ENCODE measurements at regions not wholly inside any gene's neighbourhood (a gene's known extent, or its start where the extent isn't known, plus 50 kb on each side); places are given as distances from the start of the nearest gene placed in this dataset.
A peak's percentile ranks its signal among the peaks of the same experiment; 100 is the strongest.
"Not testable (repeated sequence)": the region's sequence is repeated elsewhere in the genome, so short reads cannot be mapped to it uniquely, and the experiment has no call there.

DNA sequence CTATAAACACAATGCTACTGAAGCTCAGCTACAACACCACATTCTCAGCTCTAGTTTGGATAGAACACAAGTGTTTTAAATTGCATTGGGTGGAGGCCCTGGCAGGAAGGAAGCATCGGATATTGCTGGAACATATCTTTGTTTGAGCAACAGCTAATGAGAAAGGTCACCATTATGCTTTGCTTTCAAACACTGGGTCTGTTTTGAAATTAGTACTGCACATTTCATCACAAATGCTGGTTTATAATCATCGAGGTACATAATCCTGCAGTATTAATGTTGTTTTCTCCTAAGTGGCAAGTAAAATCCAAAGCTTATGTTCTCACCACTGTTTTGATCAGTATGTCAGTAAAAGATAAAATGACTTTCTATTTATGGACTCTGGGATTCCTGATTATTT, 61.5 kb upstream of the ARHGAP29 start:
- peak in 1 of 2 experiments; percentile 19 for DNase-seq (ENCODE audit: low read depth in 1 of 2, low spot score in 1 of 2)
- no peak overlapping the region for H3K27ac ChIP-seq (replicated peaks)
- H3K27me3 ChIP-seq (ENCODE audit: insufficient read depth, poor library complexity, severe bottlenecking), result no peaks in the 10 kb centered on the region
- no peak overlapping the region for H3K4me3 ChIP-seq (replicated peaks; ENCODE audit: insufficient read depth, low read length)
- TF ChIP-seq SPI1 (IDR thresholded peaks at IDR 0.05; ENCODE audit: borderline replicate concordance, low read depth) (no peak), CTCF (IDR thresholded peaks at IDR 0.05; ENCODE audit: insufficient read depth, low read length) (no peak), REST (IDR thresholded peaks at IDR 0.05; ENCODE audit: insufficient replicate concordance, low read depth) (no peak), GABPA (IDR thresholded peaks at IDR 0.05; ENCODE audit: low read depth) (no peak), POLR2AphosphoS5 (IDR thresholded peaks at IDR 0.05; ENCODE audit: low read depth) (no peak)

GRCh38 chr1:94296018-94296417, 58.6 kb upstream of the ARHGAP29 start:
- DNase-seq (ENCODE audit: low read depth in 1 of 2, low spot score in 1 of 2), result no peak
- Histone ChIP-seq H3K4me3 (replicated peaks; ENCODE audit: insufficient read depth, low read length) (no peak overlapping the region), H3K27ac (replicated peaks) (no peak overlapping the region), H3K27me3 (ENCODE audit: insufficient read depth, poor library complexity, severe bottlenecking) (no peaks in the 10 kb centered on the region)
- no peak for TF ChIP-seq REST (IDR thresholded peaks at IDR 0.05; ENCODE audit: insufficient replicate concordance, low read depth)
- TF ChIP-seq GABPA (IDR thresholded peaks at IDR 0.05; ENCODE audit: low read depth), result no peak

DNA sequence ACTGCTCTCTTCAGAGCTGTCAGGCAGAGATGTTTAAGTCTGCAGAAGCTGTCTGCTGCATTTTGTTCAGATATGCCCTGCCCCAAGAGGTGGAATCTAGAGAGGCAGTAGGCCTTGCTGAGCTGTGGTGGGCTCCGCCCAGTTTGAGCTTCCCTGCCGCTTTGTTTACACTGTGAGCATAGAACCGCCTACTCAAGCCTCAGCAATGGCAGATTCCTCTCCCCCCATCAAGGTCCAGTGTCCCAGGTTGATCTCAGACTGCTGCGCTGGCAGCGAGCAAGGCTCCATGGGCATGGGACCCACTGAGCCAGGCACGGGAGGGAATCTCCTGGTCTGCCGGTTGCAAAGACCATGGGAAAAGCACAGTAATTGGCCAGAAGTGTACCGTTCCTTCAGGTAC, 55.6 kb upstream of the ARHGAP29 start:
- not testable (repeated sequence) for H3K4me3 ChIP-seq (replicated peaks; ENCODE audit: insufficient read depth, low read length); H3K27ac ChIP-seq (replicated peaks); DNase-seq (ENCODE audit: low read depth in 1 of 2, low spot score in 1 of 2); H3K27me3 ChIP-seq (ENCODE audit: insufficient read depth, poor library complexity, severe bottlenecking)

DNA sequence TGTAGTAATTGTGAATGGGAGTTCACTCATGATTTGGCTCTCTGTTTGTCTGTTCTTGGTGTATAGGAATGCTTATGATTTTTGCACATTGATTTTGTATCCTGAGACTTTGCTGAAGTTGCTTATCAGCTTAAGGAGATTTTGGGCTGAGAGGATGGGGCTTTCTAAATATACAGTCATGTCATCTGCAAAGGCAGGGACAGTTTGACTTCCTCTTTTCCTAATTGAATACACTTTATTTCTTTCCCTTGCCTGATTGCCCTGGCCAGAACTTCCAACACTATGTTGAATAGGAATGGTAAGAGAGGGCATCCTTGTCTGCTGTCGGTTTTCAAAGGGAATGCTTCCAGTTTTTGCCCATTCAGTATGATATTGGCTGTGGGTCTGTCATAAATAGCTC, 51.9 kb upstream of the ARHGAP29 start:
- TF ChIP-seq SPI1 (IDR thresholded peaks at IDR 0.05; ENCODE audit: borderline replicate concordance, low read depth), result peak; percentile 73

More for the DNA sequence above, 51.9 kb upstream of the ARHGAP29 start:
- H3K4me3 ChIP-seq (replicated peaks; ENCODE audit: insufficient read depth, low read length); H3K27me3 ChIP-seq (ENCODE audit: insufficient read depth, poor library complexity, severe bottlenecking); H3K27ac ChIP-seq (replicated peaks); DNase-seq (ENCODE audit: low read depth in 1 of 2, low spot score in 1 of 2): not testable (repeated sequence)

All from HL-60 (cell line).